ENCODE measurements at regions not wholly inside any gene's neighbourhood (a gene's known extent, or its start where the extent isn't known, plus 50 kb on each side); places are given as distances from the start of the nearest gene placed in this dataset.

DNA sequence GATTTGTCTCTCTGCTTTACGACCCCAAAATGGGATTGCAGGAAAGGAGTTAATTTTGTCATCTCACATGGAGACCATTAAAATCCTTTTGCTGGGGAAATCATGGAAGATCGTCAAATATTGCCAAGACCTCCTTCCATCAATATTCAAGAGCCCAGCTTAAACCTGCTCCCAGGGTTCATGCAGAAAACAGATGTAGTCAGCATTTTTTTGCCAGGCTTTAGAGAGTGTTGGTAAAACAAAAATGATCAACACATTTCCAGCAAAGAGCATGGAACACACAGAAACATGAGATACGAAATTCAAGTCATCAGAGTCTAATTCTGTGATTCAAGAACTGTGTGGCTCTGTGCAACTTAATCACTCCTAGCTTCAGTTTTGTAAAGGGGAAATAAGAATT is 118.0 kb upstream of the ATP10A start:
- Histone ChIP-seq H3K9me3 (ENCODE audit: control insufficient read depth, insufficient read depth, low read depth, low read length) (no peaks in the 10 kb centered on the region), H3K4me3 (ENCODE audit: low read depth, low read length) (no peak overlapping the region), H3K36me3 (ENCODE audit: control insufficient read depth in 2 of 2, insufficient read depth in 1 of 2, low read length in 2 of 2) (no peaks in the 10 kb centered on the region), H3K4me1 (ENCODE audit: control insufficient read depth, insufficient read depth, low read length) (no peaks in the 10 kb centered on the region), H3K27ac (ENCODE audit: extremely low read depth, low read depth, low read length) (no peak overlapping the region)
- ChIA-PET CTCF (interaction anchor here (0.7 kb wide), 1 partner anchor 482 kb away, joined by 3 read pairs; no protein-coding TSS in a partner anchor), POLR2A (no interaction called here)
- TF ChIP-seq ZNF600 (tag by site-specific recombination; IDR thresholded peaks at IDR 0.05) (no peak), ZNF501 (tag by site-specific recombination; IDR thresholded peaks at IDR 0.05) (no peak), TRIM28 (IDR thresholded peaks at IDR 0.05; ENCODE audit: borderline replicate concordance, low read length) (no peak), ZBTB17 (tag by site-specific recombination; IDR thresholded peaks at IDR 0.05) (no peak), ZNF146 (tag by site-specific recombination; IDR thresholded peaks at IDR 0.05) (no peak)

- Histone ChIP-seq H3K4me3 (ENCODE audit: low read depth, low read length) (no peak overlapping the region), H3K4me1 (ENCODE audit: control insufficient read depth, insufficient read depth, low read length) (no peaks in the 10 kb centered on the region), H3K27ac (ENCODE audit: extremely low read depth, low read depth, low read length) (no peak overlapping the region), H3K36me3 (ENCODE audit: control insufficient read depth in 2 of 2, insufficient read depth in 1 of 2, low read length in 2 of 2) (no peaks in the 10 kb centered on the region), H3K9me3 (ENCODE audit: control insufficient read depth, insufficient read depth, low read depth, low read length) (no peaks in the 10 kb centered on the region)
- TF ChIP-seq ZNF837 (tag by site-specific recombination; IDR thresholded peaks at IDR 0.05) (no peak), KLF10 (tag by site-specific recombination; IDR thresholded peaks at IDR 0.05) (no peak), ZNF19 (tag by site-specific recombination; IDR thresholded peaks at IDR 0.05; ENCODE audit: low read depth) (no peak), ZNF560 (tag by site-specific recombination; IDR thresholded peaks at IDR 0.05; ENCODE audit: borderline replicate concordance) (no peak), ZNF514 (tag by site-specific recombination; IDR thresholded peaks at IDR 0.05) (no peak), ZNF658 (tag by site-specific recombination; IDR thresholded peaks at IDR 0.05) (no peak), ZNF341 (tag by site-specific recombination; IDR thresholded peaks at IDR 0.05; ENCODE audit: low read depth) (no peak), ZNF791 (tag by site-specific recombination; IDR thresholded peaks at IDR 0.05) (no peak), ZNF426 (tag by site-specific recombination; IDR thresholded peaks at IDR 0.05) (no peak), ZNF266 (tag by site-specific recombination; IDR thresholded peaks at IDR 0.05; ENCODE audit: low read depth) (no peak), ZSCAN23 (tag by site-specific recombination; IDR thresholded peaks at IDR 0.05) (no peak), MZF1 (tag by site-specific recombination; IDR thresholded peaks at IDR 0.05; ENCODE audit: borderline replicate concordance) (no peak), KLF17 (tag by site-specific recombination; IDR thresholded peaks at IDR 0.05) (no peak)
- TF ChIP-seq, protein P1, sequence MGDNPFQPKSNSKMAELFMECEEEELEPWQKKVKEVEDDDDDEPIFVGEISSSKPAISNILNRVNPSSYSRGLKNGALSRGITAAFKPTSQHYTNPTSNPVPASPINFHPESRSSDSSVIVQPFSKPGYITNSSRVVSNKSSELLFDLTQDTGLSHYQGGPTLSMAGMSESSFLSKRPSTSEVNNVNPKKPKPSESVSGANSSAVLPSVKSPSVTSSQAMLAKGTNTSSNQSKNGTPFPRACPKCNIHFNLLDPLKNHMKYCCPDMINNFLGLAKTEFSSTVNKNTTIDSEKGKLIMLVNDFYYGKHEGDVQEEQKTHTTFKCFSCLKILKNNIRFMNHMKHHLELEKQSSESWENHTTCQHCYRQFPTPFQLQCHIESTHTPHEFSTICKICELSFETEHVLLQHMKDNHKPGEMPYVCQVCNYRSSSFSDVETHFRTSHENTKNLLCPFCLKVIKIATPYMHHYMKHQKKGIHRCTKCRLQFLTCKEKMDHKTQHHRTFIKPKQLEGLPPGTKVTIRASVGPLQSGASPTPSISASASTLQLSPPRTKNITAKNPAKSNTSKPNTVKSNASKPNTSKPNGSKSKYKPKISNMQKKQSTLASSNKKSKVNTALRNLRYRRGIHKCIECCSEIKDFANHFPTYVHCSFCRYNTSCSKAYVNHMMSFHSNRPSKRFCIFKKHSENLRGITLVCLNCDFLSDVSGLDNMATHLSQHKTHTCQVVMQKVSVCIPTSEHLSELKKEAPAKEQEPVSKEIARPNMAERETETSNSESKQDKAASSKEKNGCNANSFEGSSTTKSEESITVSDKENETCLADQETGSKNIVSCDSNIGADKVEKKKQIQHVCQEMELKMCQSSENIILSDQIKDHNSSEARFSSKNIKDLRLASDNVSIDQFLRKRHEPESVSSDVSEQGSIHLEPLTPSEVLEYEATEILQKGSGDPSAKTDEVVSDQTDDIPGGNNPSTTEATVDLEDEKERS (tag by site-specific recombination; IDR thresholded peaks at IDR 0.05): no peak
- TF ChIP-seq, protein P2, sequence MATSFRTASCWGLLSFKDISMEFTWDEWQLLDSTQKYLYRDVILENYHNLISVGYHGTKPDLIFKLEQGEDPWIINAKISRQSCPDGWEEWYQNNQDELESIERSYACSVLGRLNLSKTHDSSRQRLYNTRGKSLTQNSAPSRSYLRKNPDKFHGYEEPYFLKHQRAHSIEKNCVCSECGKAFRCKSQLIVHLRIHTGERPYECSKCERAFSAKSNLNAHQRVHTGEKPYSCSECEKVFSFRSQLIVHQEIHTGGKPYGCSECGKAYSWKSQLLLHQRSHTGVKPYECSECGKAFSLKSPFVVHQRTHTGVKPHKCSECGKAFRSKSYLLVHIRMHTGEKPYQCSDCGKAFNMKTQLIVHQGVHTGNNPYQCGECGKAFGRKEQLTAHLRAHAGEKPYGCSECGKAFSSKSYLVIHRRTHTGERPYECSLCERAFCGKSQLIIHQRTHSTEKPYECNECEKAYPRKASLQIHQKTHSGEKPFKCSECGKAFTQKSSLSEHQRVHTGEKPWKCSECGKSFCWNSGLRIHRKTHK (tag by site-specific recombination; IDR thresholded peaks at IDR 0.05): no peak
- TF ChIP-seq, protein P3, sequence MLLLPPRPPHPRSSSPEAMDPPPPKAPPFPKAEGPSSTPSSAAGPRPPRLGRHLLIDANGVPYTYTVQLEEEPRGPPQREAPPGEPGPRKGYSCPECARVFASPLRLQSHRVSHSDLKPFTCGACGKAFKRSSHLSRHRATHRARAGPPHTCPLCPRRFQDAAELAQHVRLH (tag by site-specific recombination; IDR thresholded peaks at IDR 0.05): no peak
- TF ChIP-seq, protein P4, sequence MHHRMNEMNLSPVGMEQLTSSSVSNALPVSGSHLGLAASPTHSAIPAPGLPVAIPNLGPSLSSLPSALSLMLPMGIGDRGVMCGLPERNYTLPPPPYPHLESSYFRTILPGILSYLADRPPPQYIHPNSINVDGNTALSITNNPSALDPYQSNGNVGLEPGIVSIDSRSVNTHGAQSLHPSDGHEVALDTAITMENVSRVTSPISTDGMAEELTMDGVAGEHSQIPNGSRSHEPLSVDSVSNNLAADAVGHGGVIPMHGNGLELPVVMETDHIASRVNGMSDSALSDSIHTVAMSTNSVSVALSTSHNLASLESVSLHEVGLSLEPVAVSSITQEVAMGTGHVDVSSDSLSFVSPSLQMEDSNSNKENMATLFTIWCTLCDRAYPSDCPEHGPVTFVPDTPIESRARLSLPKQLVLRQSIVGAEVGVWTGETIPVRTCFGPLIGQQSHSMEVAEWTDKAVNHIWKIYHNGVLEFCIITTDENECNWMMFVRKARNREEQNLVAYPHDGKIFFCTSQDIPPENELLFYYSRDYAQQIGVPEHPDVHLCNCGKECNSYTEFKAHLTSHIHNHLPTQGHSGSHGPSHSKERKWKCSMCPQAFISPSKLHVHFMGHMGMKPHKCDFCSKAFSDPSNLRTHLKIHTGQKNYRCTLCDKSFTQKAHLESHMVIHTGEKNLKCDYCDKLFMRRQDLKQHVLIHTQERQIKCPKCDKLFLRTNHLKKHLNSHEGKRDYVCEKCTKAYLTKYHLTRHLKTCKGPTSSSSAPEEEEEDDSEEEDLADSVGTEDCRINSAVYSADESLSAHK (tag by site-specific recombination; IDR thresholded peaks at IDR 0.05): no peak
- CTCF ChIA-PET: no interaction called here
- POLR2A ChIA-PET: no interaction called here
These were observed 109.1 kb upstream of the ATP10A start for GRCh38 chr15:25972141-25972675.

Measured in HEK293 (cell line).